PFSK-1 (cell line): ENCODE measurements at regions not wholly inside any gene's neighbourhood (a gene's known extent, or its start where the extent isn't known, plus 50 kb on each side); places are given as distances from the start of the nearest gene placed in this dataset.

Source experiments
- FOXP2 ChIP-seq: optimal IDR thresholded peaks from 2 replicates; pipeline ENCODE3; 2011; ENCODE audit warnings: borderline replicate concordance, control low read depth, inconsistent platforms; ENCODE audit not compliant: insufficient read depth; ENCODE audit errors: extremely low read length, extremely low read depth
- POLR2AphosphoS5 ChIP-seq: IDR thresholded peaks from 2 replicates; pipeline ENCODE4 v1.6.1; 2012; ENCODE audit warnings: low read depth, mild to moderate bottlenecking, control low read depth, low read length, moderate library complexity
- SIN3A ChIP-seq: IDR thresholded peaks from 2 replicates; pipeline ENCODE4 v1.6.1; 2012; ENCODE audit warnings: mild to moderate bottlenecking, low read length, moderate library complexity, borderline replicate concordance; ENCODE audit not compliant: insufficient read depth
- TAF1 ChIP-seq: IDR thresholded peaks from 2 replicates; pipeline ENCODE4 v1.6.1; 2012; ENCODE audit warnings: low read length, control low read depth, borderline replicate concordance; ENCODE audit not compliant: insufficient read depth
- TF ChIP-seq, protein P1 (sequence below), 2 experiments: IDR thresholded peaks; 2 replicates each; pipeline versions ENCODE4 v1.6.1 to v1.8.0; 2011 to 2012; ENCODE audit warnings: low read depth in 2 of 2, low read length in 2 of 2, control low read depth in 1 of 2, inconsistent platforms in 1 of 2, mild to moderate bottlenecking in 1 of 2, moderate library complexity in 1 of 2; ENCODE audit not compliant: insufficient read depth in 1 of 2

- no peak for TF ChIP-seq TAF1
- TF ChIP-seq, protein P1, sequence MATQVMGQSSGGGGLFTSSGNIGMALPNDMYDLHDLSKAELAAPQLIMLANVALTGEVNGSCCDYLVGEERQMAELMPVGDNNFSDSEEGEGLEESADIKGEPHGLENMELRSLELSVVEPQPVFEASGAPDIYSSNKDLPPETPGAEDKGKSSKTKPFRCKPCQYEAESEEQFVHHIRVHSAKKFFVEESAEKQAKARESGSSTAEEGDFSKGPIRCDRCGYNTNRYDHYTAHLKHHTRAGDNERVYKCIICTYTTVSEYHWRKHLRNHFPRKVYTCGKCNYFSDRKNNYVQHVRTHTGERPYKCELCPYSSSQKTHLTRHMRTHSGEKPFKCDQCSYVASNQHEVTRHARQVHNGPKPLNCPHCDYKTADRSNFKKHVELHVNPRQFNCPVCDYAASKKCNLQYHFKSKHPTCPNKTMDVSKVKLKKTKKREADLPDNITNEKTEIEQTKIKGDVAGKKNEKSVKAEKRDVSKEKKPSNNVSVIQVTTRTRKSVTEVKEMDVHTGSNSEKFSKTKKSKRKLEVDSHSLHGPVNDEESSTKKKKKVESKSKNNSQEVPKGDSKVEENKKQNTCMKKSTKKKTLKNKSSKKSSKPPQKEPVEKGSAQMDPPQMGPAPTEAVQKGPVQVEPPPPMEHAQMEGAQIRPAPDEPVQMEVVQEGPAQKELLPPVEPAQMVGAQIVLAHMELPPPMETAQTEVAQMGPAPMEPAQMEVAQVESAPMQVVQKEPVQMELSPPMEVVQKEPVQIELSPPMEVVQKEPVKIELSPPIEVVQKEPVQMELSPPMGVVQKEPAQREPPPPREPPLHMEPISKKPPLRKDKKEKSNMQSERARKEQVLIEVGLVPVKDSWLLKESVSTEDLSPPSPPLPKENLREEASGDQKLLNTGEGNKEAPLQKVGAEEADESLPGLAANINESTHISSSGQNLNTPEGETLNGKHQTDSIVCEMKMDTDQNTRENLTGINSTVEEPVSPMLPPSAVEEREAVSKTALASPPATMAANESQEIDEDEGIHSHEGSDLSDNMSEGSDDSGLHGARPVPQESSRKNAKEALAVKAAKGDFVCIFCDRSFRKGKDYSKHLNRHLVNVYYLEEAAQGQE (IDR thresholded peaks at IDR 0.05; ENCODE audit: insufficient read depth in 1 of 2, low read depth in 2 of 2, low read length in 2 of 2), result no peak
- no peak for TF ChIP-seq POLR2AphosphoS5
- TF ChIP-seq SIN3A, result no peak
- no peak for TF ChIP-seq FOXP2
Observed at GRCh38 chr12:60195483-60195882, 599.7 kb downstream of the SLC16A7 start.

DNA sequence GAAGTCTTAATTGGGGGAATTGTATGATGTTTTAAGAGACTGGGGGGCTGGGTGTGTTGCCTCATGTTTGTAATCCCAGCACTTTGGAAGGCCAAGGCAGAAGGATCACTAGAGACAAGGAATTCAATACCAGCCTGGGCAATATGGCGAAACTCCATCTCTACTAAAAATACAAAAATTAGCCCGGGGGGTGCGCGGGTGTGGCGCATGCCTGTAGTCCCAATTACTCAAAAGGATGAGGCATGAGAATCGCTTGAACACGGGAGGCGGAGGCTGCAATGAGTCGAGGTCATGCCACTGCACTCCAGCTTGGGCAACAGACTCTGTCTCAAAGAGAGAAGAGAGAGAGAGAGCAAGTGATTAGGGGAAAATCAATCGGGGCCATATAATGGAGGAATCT is 600.5 kb downstream of the SLC16A7 start:
- TF ChIP-seq TAF1, result no peak
- TF ChIP-seq POLR2AphosphoS5, result no peak
- no peak for TF ChIP-seq SIN3A
- no peak for TF ChIP-seq FOXP2
- TF ChIP-seq, protein P1 (IDR thresholded peaks at IDR 0.05; ENCODE audit: insufficient read depth in 1 of 2, low read depth in 2 of 2, low read length in 2 of 2), result no peak

DNA sequence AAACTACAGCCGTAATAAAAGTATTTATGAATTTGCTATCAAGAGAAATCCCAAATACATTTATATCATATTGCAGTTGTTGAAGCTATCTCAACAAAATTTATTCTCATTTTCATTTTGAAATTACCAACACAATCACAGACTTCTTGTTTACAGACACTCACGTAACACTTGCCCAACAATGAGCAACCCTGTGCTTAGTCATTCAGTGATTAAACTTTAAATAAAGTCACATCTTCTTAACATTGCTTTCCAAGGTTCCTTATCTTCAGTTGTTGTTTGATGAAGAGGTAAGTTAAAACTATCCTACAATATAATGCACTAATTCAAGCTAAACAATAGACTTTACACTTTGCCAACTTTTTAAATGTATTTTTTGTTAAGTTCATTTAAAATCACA is 601.8 kb downstream of the SLC16A7 start:
- TF ChIP-seq FOXP2 (no peak), POLR2AphosphoS5 (no peak), TAF1 (no peak)
- TF ChIP-seq, protein P1 (IDR thresholded peaks at IDR 0.05; ENCODE audit: insufficient read depth in 1 of 2, low read depth in 2 of 2, low read length in 2 of 2), result no peak

GRCh38 chr12:60201891-60202290 is 606.1 kb downstream of the SLC16A7 start:
- TF ChIP-seq TAF1 (no peak), FOXP2 (no peak), SIN3A (no peak), POLR2AphosphoS5 (no peak)
- TF ChIP-seq, protein P1 (IDR thresholded peaks at IDR 0.05; ENCODE audit: insufficient read depth in 1 of 2, low read depth in 2 of 2, low read length in 2 of 2), result no peak

DNA sequence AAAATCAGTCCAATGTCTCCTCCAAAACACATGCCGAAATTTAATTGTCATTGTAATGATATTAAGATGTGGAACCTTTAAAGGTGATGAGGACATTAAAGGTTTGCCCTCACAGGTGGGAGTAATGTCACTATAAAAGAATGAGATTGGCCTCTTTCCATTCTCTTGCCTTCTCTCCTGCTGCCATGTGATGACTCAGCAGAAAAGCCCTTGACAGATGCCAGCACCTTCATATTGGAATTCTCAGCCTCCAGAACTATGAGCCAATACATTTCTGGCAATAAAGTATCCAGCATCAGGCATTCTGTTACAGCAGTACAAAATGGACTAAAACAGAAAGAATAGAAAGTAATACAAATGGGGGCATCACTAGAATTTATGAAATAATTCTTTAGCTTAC is 609.7 kb downstream of the SLC16A7 start:
- TF ChIP-seq FOXP2 (no peak), TAF1 (no peak), SIN3A (no peak), POLR2AphosphoS5 (no peak)
- TF ChIP-seq, protein P1 (IDR thresholded peaks at IDR 0.05; ENCODE audit: insufficient read depth in 1 of 2, low read depth in 2 of 2, low read length in 2 of 2), result no peak
